ENCODE measurements at regions not wholly inside any gene's neighbourhood (a gene's known extent, or its start where the extent isn't known, plus 50 kb on each side); places are given as distances from the start of the nearest gene placed in this dataset.

DNA sequence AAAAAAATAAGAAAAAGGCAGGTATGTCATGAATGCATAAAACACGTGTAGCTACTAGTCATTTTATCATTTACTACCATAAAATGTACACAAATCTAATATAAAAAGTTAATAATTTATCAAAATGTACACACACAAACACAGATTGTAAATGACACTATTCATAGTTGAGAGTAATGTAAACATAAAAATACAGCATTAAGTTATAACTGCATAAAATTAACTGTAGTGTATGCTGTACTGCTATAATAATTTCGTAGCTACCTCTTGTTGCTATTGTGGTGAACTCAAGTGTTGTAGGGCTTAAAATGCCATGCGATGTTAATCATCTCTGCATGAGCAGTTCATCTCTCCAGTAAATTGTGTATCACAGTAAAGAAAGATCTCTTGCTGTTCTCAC, 170.0 kb downstream of the MRPL14 start:
- H2AFZ ChIP-seq (ENCODE audit: low read length): no peak overlapping the region
- no peaks in the 10 kb centered on the region for H3K36me3 ChIP-seq (ENCODE audit: insufficient read depth, low read length)
- no peak overlapping the region for H3K4me3 ChIP-seq (ENCODE audit: low read length, poor library complexity, severe bottlenecking)
- no peaks in the 10 kb centered on the region for H3K9me3 ChIP-seq (ENCODE audit: insufficient read depth, low read depth, low read length)
- no peaks in the 10 kb centered on the region for H3K9me2 ChIP-seq (replicated peaks; ENCODE audit: low read depth, low read length)
- no peaks in the 10 kb centered on the region for H4K20me1 ChIP-seq (ENCODE audit: insufficient read depth, low read length, poor library complexity, severe bottlenecking)
- no peaks in the 10 kb centered on the region for H3F3A ChIP-seq (ENCODE audit: low read depth)
- H3K27me3 ChIP-seq (ENCODE audit: insufficient read depth, low read length, poor library complexity, severe bottlenecking): no peaks in the 10 kb centered on the region
- H3K9ac ChIP-seq (ENCODE audit: low read depth, low read length, poor library complexity, severe bottlenecking): no peak overlapping the region
- TF ChIP-seq EZH2phosphoT487 (IDR thresholded peaks at IDR 0.05; ENCODE audit: borderline replicate concordance): no peak
- TF ChIP-seq, protein P1, sequence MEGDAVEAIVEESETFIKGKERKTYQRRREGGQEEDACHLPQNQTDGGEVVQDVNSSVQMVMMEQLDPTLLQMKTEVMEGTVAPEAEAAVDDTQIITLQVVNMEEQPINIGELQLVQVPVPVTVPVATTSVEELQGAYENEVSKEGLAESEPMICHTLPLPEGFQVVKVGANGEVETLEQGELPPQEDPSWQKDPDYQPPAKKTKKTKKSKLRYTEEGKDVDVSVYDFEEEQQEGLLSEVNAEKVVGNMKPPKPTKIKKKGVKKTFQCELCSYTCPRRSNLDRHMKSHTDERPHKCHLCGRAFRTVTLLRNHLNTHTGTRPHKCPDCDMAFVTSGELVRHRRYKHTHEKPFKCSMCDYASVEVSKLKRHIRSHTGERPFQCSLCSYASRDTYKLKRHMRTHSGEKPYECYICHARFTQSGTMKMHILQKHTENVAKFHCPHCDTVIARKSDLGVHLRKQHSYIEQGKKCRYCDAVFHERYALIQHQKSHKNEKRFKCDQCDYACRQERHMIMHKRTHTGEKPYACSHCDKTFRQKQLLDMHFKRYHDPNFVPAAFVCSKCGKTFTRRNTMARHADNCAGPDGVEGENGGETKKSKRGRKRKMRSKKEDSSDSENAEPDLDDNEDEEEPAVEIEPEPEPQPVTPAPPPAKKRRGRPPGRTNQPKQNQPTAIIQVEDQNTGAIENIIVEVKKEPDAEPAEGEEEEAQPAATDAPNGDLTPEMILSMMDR (conservative IDR thresholded peaks at IDR 0.05; ENCODE audit: low read length): no peak
- no peak overlapping the region for H3K4me2 ChIP-seq (ENCODE audit: low read depth, low read length, poor library complexity, severe bottlenecking)
- no peaks in the 10 kb centered on the region for H3K79me2 ChIP-seq (ENCODE audit: insufficient read depth, low read length)
- peaks cover 2% of the 10 kb centered on the region for H3K4me1 ChIP-seq (ENCODE audit: insufficient read depth, low read length, poor library complexity, severe bottlenecking)

DNA sequence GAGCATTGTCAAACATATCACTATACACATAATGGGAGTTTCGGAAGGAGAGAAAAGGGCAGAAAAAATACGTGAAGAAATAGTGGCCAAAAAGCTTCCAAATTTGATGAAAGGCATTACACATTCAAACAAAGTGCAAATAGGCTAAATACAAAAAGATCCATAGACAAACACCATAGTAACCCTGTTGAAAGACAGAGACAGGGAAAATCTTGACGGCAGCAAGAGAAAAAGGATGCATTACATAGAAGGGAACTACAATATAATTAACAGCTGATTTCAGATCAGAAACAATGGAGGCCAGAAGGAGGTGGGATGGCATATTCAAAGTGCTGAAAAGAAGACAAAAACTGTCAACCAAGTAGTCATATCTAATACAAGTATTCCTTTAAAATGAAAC, 170.8 kb downstream of the MRPL14 start:
- no peak for TF ChIP-seq EZH2phosphoT487 (IDR thresholded peaks at IDR 0.05; ENCODE audit: borderline replicate concordance)
- TF ChIP-seq, protein P1 (conservative IDR thresholded peaks at IDR 0.05; ENCODE audit: low read length): no peak
- no peaks in the 10 kb centered on the region for H4K20me1 ChIP-seq (ENCODE audit: insufficient read depth, low read length, poor library complexity, severe bottlenecking)
- no peaks in the 10 kb centered on the region for H3K27me3 ChIP-seq (ENCODE audit: insufficient read depth, low read length, poor library complexity, severe bottlenecking)
- peaks cover 6% of the 10 kb centered on the region for H3K4me1 ChIP-seq (ENCODE audit: insufficient read depth, low read length, poor library complexity, severe bottlenecking)
- H3K36me3 ChIP-seq (ENCODE audit: insufficient read depth, low read length): no peaks in the 10 kb centered on the region
- H3K4me2 ChIP-seq (ENCODE audit: low read depth, low read length, poor library complexity, severe bottlenecking): no peak overlapping the region
- no peaks in the 10 kb centered on the region for H3K9me2 ChIP-seq (replicated peaks; ENCODE audit: low read depth, low read length)
- H3K9me3 ChIP-seq (ENCODE audit: insufficient read depth, low read depth, low read length): no peaks in the 10 kb centered on the region
- no peak overlapping the region for H3K4me3 ChIP-seq (ENCODE audit: low read length, poor library complexity, severe bottlenecking)
- no peaks in the 10 kb centered on the region for H3K79me2 ChIP-seq (ENCODE audit: insufficient read depth, low read length)
- no peak overlapping the region for H3K9ac ChIP-seq (ENCODE audit: low read depth, low read length, poor library complexity, severe bottlenecking)
- no peaks in the 10 kb centered on the region for H3F3A ChIP-seq (ENCODE audit: low read depth)
- no peak overlapping the region for H2AFZ ChIP-seq (ENCODE audit: low read length)

DNA sequence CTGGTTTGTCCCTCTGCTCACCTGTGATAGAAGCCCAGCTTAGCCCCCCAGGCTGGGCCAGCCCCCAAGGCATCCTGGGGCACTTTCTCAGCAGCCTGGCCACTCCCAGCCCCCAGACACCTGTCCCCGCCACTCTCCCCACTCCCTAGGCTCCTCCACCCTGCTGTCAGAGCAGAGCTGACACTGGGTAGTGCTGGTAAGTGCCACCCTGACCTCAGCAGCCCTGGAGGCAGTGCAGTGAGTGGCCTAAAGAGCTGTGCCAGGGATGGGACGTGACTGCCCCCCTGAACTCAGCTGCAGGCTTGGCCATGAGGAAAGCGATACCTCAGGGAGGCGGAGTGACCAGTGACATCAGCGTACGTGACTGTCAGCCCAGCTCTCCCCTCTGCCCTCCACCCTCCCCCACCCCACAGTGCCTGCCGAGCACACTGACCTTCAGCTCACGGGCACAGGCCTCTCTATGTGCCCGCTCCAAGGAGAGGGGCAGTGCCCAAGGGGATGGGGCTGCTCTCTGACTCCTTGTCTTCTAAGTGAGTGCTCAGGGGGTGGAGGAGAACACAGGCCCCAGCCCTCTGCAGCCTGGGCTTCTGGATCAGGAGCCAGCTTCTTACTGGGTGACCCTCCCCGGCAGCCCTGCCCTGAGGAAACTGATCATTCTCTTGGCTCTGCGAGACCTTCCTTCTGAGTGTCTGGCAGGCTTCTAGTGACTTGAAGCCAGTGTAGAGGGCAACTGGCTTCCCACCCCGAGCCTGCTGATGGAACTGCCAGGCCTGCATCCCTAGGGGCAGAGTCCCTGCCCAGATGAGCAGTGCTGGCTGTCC, 172.7 kb downstream of the MRPL14 start:
- Histone ChIP-seq H4K20me1 (ENCODE audit: insufficient read depth, low read length, poor library complexity, severe bottlenecking) (no peaks in the 10 kb centered on the region), H3K4me2 (ENCODE audit: low read depth, low read length, poor library complexity, severe bottlenecking) (no peak overlapping the region), H3K79me2 (ENCODE audit: insufficient read depth, low read length) (no peaks in the 10 kb centered on the region), H3K9ac (ENCODE audit: low read depth, low read length, poor library complexity, severe bottlenecking) (no peak overlapping the region), H3K36me3 (ENCODE audit: insufficient read depth, low read length) (no peaks in the 10 kb centered on the region), H2AFZ (ENCODE audit: low read length) (no peak overlapping the region), H3K9me2 (replicated peaks; ENCODE audit: low read depth, low read length) (no peaks in the 10 kb centered on the region), H3K4me1 (ENCODE audit: insufficient read depth, low read length, poor library complexity, severe bottlenecking) (peaks cover 6% of the 10 kb centered on the region), H3K27me3 (ENCODE audit: insufficient read depth, low read length, poor library complexity, severe bottlenecking) (no peaks in the 10 kb centered on the region), H3F3A (ENCODE audit: low read depth) (no peaks in the 10 kb centered on the region), H3K9me3 (ENCODE audit: insufficient read depth, low read depth, low read length) (no peaks in the 10 kb centered on the region), H3K4me3 (ENCODE audit: low read length, poor library complexity, severe bottlenecking) (no peak overlapping the region)
- TF ChIP-seq, protein P1 (conservative IDR thresholded peaks at IDR 0.05; ENCODE audit: low read length): no peak
- no peak for TF ChIP-seq EZH2phosphoT487 (IDR thresholded peaks at IDR 0.05; ENCODE audit: borderline replicate concordance)
